ENCODE measurements at regions not wholly inside any gene's neighbourhood (a gene's known extent, or its start where the extent isn't known, plus 50 kb on each side); places are given as distances from the start of the nearest gene placed in this dataset.
A peak's percentile ranks its signal among the peaks of the same experiment; 100 is the strongest.

DNA sequence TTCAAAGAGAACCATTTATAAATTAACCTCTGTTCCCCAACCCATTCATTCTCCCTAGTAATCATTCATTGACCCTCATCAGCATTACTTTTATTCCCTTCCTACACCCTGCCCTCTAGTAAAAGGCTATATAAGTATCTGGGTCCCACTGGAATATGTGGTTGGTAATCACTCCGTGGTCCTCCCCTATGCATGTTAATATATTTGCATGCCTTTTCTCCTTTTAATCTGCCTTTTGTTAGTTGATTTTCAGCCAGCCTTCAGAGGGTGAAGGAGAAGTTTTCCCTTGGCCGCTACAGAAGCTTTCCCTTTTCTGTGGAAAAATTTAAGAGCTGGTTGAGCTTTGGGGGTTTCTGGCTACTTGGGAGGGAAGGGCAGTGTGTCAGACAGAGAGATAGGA, 585.6 kb downstream of the UTRN start:
- no peaks in the 10 kb centered on the region for H3K79me2 ChIP-seq (ENCODE audit: insufficient read depth, low read length)
- no peak overlapping the region for H3K4me2 ChIP-seq (ENCODE audit: insufficient read depth, low read length)
- DNase-seq (ENCODE audit: insufficient read length, low spot score, missing footprints), result no peak
- no peak overlapping the region for H3K4me3 ChIP-seq (ENCODE audit: insufficient read depth, low read length)
- H4K20me1 ChIP-seq (ENCODE audit: insufficient read depth, low read length), result no peaks in the 10 kb centered on the region
- H3K9me3 ChIP-seq (ENCODE audit: low read depth, low read length), result no peaks in the 10 kb centered on the region
- no peak overlapping the region for H3K27ac ChIP-seq (ENCODE audit: low read depth, low read length)
- peaks cover 9% of the 10 kb centered on the region for H3K4me1 ChIP-seq (ENCODE audit: insufficient read depth, low read length)
- H3K36me3 ChIP-seq (ENCODE audit: insufficient read depth, low read length), result no peaks in the 10 kb centered on the region
- TF ChIP-seq, protein P1, sequence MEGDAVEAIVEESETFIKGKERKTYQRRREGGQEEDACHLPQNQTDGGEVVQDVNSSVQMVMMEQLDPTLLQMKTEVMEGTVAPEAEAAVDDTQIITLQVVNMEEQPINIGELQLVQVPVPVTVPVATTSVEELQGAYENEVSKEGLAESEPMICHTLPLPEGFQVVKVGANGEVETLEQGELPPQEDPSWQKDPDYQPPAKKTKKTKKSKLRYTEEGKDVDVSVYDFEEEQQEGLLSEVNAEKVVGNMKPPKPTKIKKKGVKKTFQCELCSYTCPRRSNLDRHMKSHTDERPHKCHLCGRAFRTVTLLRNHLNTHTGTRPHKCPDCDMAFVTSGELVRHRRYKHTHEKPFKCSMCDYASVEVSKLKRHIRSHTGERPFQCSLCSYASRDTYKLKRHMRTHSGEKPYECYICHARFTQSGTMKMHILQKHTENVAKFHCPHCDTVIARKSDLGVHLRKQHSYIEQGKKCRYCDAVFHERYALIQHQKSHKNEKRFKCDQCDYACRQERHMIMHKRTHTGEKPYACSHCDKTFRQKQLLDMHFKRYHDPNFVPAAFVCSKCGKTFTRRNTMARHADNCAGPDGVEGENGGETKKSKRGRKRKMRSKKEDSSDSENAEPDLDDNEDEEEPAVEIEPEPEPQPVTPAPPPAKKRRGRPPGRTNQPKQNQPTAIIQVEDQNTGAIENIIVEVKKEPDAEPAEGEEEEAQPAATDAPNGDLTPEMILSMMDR (IDR thresholded peaks at IDR 0.05; ENCODE audit: extremely low read depth, low read depth, low read length), result no peak
- H2AFZ ChIP-seq (ENCODE audit: low read length), result peak overlapping the region; percentile 28
- H3K27me3 ChIP-seq (ENCODE audit: insufficient read depth, low read length), result no peaks in the 10 kb centered on the region

DNA sequence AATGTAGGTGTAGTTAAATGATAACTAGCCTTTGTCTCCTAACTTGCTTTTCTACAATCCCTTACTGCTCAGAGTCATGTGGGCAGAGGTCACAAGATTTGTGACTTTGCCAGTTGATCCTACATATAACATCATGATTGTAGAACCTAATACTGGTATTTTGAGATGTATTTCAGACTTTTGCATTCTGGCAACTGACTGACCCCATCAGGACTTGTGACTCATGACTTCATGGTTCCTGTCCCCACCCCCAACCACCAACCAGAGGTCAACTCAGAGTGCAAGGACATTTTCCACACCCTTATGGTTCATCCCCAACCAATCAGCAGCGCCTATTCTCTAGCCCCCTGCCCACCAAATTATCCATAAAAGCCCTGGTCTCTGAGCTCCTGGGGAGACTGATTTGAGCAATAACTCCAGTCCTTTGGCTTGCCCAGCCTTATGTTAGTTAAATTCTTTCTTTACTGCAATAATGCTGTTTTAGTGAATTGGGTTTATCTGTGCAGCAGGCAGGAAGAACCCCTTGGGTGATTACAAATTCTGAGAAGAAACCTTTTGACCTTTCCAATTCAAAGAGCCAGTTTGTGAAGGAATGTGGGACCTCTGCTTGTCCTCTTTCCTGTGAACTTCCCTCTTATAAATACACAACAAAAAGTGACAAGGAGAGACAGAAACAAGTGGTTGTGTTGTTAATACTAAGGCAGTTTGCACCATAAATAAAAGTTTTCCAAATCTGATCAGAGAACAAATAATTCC, 588.7 kb downstream of the UTRN start:
- TF ChIP-seq, protein P1 (IDR thresholded peaks at IDR 0.05; ENCODE audit: extremely low read depth, low read depth, low read length), result no peak
- Histone ChIP-seq H3K27me3 (ENCODE audit: insufficient read depth, low read length) (no peaks in the 10 kb centered on the region), H4K20me1 (ENCODE audit: insufficient read depth, low read length) (no peaks in the 10 kb centered on the region), H3K27ac (ENCODE audit: low read depth, low read length) (no peak overlapping the region), H3K9me3 (ENCODE audit: low read depth, low read length) (no peaks in the 10 kb centered on the region), H3K79me2 (ENCODE audit: insufficient read depth, low read length) (no peaks in the 10 kb centered on the region), H2AFZ (ENCODE audit: low read length) (peak overlapping the region; percentile 34), H3K4me3 (ENCODE audit: insufficient read depth, low read length) (no peak overlapping the region), H3K4me2 (ENCODE audit: insufficient read depth, low read length) (no peak overlapping the region), H3K36me3 (ENCODE audit: insufficient read depth, low read length) (no peaks in the 10 kb centered on the region), H3K4me1 (ENCODE audit: insufficient read depth, low read length) (peaks cover 2% of the 10 kb centered on the region)
- no peak for DNase-seq (ENCODE audit: insufficient read length, low spot score, missing footprints)

DNA sequence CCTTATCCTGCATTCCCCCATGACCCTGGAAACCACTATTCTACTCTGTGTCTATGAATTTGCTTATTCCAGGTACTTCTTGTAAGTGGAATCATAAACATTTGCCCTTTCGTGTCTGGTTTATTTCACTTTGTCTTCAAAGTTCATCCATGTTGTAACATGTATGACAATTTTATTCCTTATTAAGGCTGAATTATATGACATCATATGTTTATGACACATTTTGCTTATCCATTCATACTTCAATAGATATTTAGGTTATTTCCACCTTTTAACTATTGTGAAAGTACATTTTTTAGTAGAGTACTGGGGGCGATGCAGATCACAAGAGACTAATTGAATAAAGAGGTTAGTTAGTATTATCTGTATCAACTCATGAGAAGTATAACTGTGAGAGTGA, 591.6 kb downstream of the UTRN start:
- TF ChIP-seq, protein P1 (IDR thresholded peaks at IDR 0.05; ENCODE audit: extremely low read depth, low read depth, low read length), result no peak
- Histone ChIP-seq H3K79me2 (ENCODE audit: insufficient read depth, low read length) (no peaks in the 10 kb centered on the region), H3K4me1 (ENCODE audit: insufficient read depth, low read length) (peaks cover 5% of the 10 kb centered on the region), H4K20me1 (ENCODE audit: insufficient read depth, low read length) (no peaks in the 10 kb centered on the region), H2AFZ (ENCODE audit: low read length) (no peak overlapping the region), H3K4me3 (ENCODE audit: insufficient read depth, low read length) (no peak overlapping the region), H3K36me3 (ENCODE audit: insufficient read depth, low read length) (no peaks in the 10 kb centered on the region), H3K27me3 (ENCODE audit: insufficient read depth, low read length) (no peaks in the 10 kb centered on the region), H3K9me3 (ENCODE audit: low read depth, low read length) (no peaks in the 10 kb centered on the region), H3K4me2 (ENCODE audit: insufficient read depth, low read length) (no peak overlapping the region), H3K27ac (ENCODE audit: low read depth, low read length) (no peak overlapping the region)
- DNase-seq (ENCODE audit: insufficient read length, low spot score, missing footprints), result no peak

DNA sequence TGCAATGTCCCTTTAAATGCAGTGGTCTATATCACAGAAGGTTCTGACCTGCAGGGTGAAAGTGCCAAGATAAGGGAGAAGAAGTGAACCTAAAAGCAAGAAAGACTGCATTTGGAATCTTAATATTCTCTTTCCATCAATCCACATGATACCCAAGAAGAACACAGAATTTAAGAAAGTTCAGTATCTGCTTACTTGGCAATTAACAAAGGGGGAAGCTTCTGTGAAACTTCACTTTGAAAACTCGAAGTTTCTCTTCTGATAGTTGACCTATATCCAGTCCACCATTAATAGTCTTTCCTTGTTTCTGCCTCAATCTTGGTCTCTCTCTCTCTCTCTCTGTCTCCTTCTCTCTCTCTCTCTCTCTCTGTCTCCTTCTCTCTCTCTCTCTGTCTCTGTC, 592.0 kb downstream of the UTRN start:
- Histone ChIP-seq H3K27ac (ENCODE audit: low read depth, low read length) (no peak overlapping the region), H3K9me3 (ENCODE audit: low read depth, low read length) (no peaks in the 10 kb centered on the region), H4K20me1 (ENCODE audit: insufficient read depth, low read length) (no peaks in the 10 kb centered on the region), H3K36me3 (ENCODE audit: insufficient read depth, low read length) (no peaks in the 10 kb centered on the region), H3K27me3 (ENCODE audit: insufficient read depth, low read length) (no peaks in the 10 kb centered on the region), H3K4me2 (ENCODE audit: insufficient read depth, low read length) (no peak overlapping the region), H3K4me1 (ENCODE audit: insufficient read depth, low read length) (peaks cover 5% of the 10 kb centered on the region), H3K79me2 (ENCODE audit: insufficient read depth, low read length) (no peaks in the 10 kb centered on the region), H3K4me3 (ENCODE audit: insufficient read depth, low read length) (no peak overlapping the region), H2AFZ (ENCODE audit: low read length) (no peak overlapping the region)
- DNase-seq (ENCODE audit: insufficient read length, low spot score, missing footprints), result no peak
- TF ChIP-seq, protein P1 (IDR thresholded peaks at IDR 0.05; ENCODE audit: extremely low read depth, low read depth, low read length), result no peak

All from osteoblast (primary cell).